ENCODE measurements at regions not wholly inside any gene's neighbourhood (a gene's known extent, or its start where the extent isn't known, plus 50 kb on each side); places are given as distances from the start of the nearest gene placed in this dataset.

GRCh38 chr1:82073659-82074058 is 272.9 kb downstream of the ADGRL2 start:
- peaks cover 24% of the 10 kb centered on the region for H3K4me1 Mint-ChIP-seq
- no peak overlapping the region for H3K4me3 Mint-ChIP-seq
- H3K9me3 Mint-ChIP-seq = peaks cover 3% of the 10 kb centered on the region
- TF ChIP-seq CTCF (conservative IDR thresholded peaks at IDR 0.05) = no peak
- H3K36me3 Mint-ChIP-seq (ENCODE audit: low read depth) = peaks cover 3% of the 10 kb centered on the region
- H3K27ac Mint-ChIP-seq (ENCODE audit: unreplicated experiment) = no peak overlapping the region
- no peaks in the 10 kb centered on the region for H3K27me3 Mint-ChIP-seq (ENCODE audit: low read depth)
- no peak for DNase-seq (ENCODE audit: low read depth, low spot score)

GRCh38 chr1:82073071-82073470 is 272.3 kb downstream of the ADGRL2 start:
- H3K9me3 Mint-ChIP-seq = peaks cover 3% of the 10 kb centered on the region
- H3K4me3 Mint-ChIP-seq = no peak overlapping the region
- H3K27me3 Mint-ChIP-seq (ENCODE audit: low read depth) = no peaks in the 10 kb centered on the region
- DNase-seq (ENCODE audit: low read depth, low spot score) = no peak
- no peak for TF ChIP-seq CTCF (conservative IDR thresholded peaks at IDR 0.05)
- no peak overlapping the region for H3K27ac Mint-ChIP-seq (ENCODE audit: unreplicated experiment)
- H3K4me1 Mint-ChIP-seq = peaks cover 21% of the 10 kb centered on the region
- peaks cover 3% of the 10 kb centered on the region for H3K36me3 Mint-ChIP-seq (ENCODE audit: low read depth)

GRCh38 chr1:82065916-82066315 is 265.2 kb downstream of the ADGRL2 start:
- no peaks in the 10 kb centered on the region for H3K36me3 Mint-ChIP-seq (ENCODE audit: low read depth)
- no peaks in the 10 kb centered on the region for H3K4me1 Mint-ChIP-seq
- no peak overlapping the region for H3K4me3 Mint-ChIP-seq
- TF ChIP-seq CTCF (conservative IDR thresholded peaks at IDR 0.05) = no peak
- DNase-seq (ENCODE audit: low read depth, low spot score) = no peak
- H3K27ac Mint-ChIP-seq (ENCODE audit: unreplicated experiment) = no peak overlapping the region
- no peaks in the 10 kb centered on the region for H3K9me3 Mint-ChIP-seq
- no peaks in the 10 kb centered on the region for H3K27me3 Mint-ChIP-seq (ENCODE audit: low read depth)

- no peak for TF ChIP-seq CTCF (conservative IDR thresholded peaks at IDR 0.05)
- no peak for DNase-seq (ENCODE audit: low read depth, low spot score)
- Mint-ChIP-seq H3K27ac (ENCODE audit: unreplicated experiment) (no peak overlapping the region), H3K4me3 (no peak overlapping the region), H3K36me3 (ENCODE audit: low read depth) (no peaks in the 10 kb centered on the region), H3K27me3 (ENCODE audit: low read depth) (no peaks in the 10 kb centered on the region), H3K9me3 (no peaks in the 10 kb centered on the region), H3K4me1 (no peaks in the 10 kb centered on the region)
Measured at GRCh38 chr1:82064691-82065090, 264.0 kb downstream of the ADGRL2 start.

GRCh38 chr1:82062206-82062605 is 261.5 kb downstream of the ADGRL2 start:
- Mint-ChIP-seq H3K9me3 (no peaks in the 10 kb centered on the region), H3K27ac (ENCODE audit: unreplicated experiment) (no peak overlapping the region)

More at GRCh38 chr1:82062206-82062605, 261.5 kb downstream of the ADGRL2 start:
- no peak for DNase-seq (ENCODE audit: low read depth, low spot score)
- Mint-ChIP-seq H3K4me1 (no peaks in the 10 kb centered on the region), H3K4me3 (no peak overlapping the region), H3K27me3 (ENCODE audit: low read depth) (no peaks in the 10 kb centered on the region), H3K36me3 (ENCODE audit: low read depth) (no peaks in the 10 kb centered on the region)
- no peak for TF ChIP-seq CTCF (conservative IDR thresholded peaks at IDR 0.05)
